ENCODE measurements at regions not wholly inside any gene's neighbourhood (a gene's known extent, or its start where the extent isn't known, plus 50 kb on each side); places are given as distances from the start of the nearest gene placed in this dataset.

DNA sequence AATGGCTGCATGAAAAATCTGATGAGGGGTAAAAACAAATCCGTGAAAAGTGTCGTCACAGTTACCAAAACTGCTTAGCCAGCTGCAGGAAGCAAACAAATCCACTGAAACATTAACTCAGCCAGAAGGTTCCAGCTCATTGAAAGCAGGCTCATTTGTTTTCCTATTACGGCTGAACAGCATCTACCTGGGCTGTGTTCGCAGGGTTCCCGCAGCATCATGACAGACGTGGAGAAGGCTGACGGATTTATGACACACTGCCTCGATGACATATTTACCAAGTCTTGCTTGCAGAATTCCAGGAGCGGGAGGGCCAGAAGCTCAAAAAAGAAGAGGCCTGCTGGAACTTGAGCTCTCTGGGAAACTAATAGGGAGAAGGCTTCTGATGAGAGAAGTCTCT is 781.1 kb downstream of the RAB28 start:
- TF ChIP-seq POLR2A (IDR thresholded peaks at IDR 0.05; ENCODE audit: low read depth, low read length) (no peak), BHLHE40 (IDR thresholded peaks at IDR 0.05; ENCODE audit: low read depth, low read length) (no peak), CEBPB (IDR thresholded peaks at IDR 0.05; ENCODE audit: low read depth, low read length) (no peak)
- TF ChIP-seq, protein P1, sequence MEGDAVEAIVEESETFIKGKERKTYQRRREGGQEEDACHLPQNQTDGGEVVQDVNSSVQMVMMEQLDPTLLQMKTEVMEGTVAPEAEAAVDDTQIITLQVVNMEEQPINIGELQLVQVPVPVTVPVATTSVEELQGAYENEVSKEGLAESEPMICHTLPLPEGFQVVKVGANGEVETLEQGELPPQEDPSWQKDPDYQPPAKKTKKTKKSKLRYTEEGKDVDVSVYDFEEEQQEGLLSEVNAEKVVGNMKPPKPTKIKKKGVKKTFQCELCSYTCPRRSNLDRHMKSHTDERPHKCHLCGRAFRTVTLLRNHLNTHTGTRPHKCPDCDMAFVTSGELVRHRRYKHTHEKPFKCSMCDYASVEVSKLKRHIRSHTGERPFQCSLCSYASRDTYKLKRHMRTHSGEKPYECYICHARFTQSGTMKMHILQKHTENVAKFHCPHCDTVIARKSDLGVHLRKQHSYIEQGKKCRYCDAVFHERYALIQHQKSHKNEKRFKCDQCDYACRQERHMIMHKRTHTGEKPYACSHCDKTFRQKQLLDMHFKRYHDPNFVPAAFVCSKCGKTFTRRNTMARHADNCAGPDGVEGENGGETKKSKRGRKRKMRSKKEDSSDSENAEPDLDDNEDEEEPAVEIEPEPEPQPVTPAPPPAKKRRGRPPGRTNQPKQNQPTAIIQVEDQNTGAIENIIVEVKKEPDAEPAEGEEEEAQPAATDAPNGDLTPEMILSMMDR (conservative IDR thresholded peaks at IDR 0.05; ENCODE audit: low read depth, low read length) = no peak
